ENCODE measurements at regions not wholly inside any gene's neighbourhood (a gene's known extent, or its start where the extent isn't known, plus 50 kb on each side); places are given as distances from the start of the nearest gene placed in this dataset.

- no peak for TF ChIP-seq POLR2A (IDR thresholded peaks at IDR 0.05)
- TF ChIP-seq CTCF (IDR thresholded peaks at IDR 0.05) = no peak
- TF ChIP-seq POLR2AphosphoS5 (IDR thresholded peaks at IDR 0.05; ENCODE audit: insufficient read depth in 1 of 2, low read depth in 1 of 2) = no peak
These were observed 179.4 kb upstream of the IRX6 start for GRCh38 chr16:55144651-55145050.

Measured in vagina (tissue), 2 donors.